NCI-H748 treated with DMSO at 0.1 percent for 48 hours (cell line): ENCODE measurements at regions not wholly inside any gene's neighbourhood (a gene's known extent, or its start where the extent isn't known, plus 50 kb on each side); places are given as distances from the start of the nearest gene placed in this dataset.
"Not testable (repeated sequence)": the region's sequence is repeated elsewhere in the genome, so short reads cannot be mapped to it uniquely, and the experiment has no call there.

Experiments
- DNase-seq: peaks from one replicate; lab custom pipeline; 2025; lab: John Stamatoyannopoulos, UW

DNA sequence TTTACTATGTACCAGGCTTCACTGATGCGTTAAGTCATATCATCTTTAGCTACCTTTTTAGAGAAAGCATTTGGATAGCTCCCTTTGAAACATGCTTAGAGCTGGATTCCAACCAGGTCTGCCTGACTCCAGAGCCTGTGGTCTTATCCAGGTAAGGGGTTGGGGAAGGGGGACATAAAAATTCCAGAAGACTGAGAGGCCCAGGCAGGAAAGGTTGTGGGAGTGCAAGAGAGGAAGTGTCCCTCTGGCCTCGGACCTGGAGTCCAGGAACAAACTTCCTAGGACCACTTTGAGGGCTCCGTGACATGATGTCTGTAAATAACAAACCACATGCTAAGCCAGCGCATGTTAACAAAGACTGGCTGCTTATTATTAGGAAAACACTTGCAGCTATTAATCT, 163.0 kb upstream of the KCNG1 start:
- DNase-seq, result no peak

- no peak for DNase-seq
These were observed 162.4 kb upstream of the KCNG1 start for GRCh38 chr20:51185277-51185676.

- no peak for DNase-seq
These were observed 161.4 kb upstream of the KCNG1 start for GRCh38 chr20:51184289-51184688.

- no peak for DNase-seq
These were observed 160.5 kb upstream of the KCNG1 start for GRCh38 chr20:51183451-51183850.

DNA sequence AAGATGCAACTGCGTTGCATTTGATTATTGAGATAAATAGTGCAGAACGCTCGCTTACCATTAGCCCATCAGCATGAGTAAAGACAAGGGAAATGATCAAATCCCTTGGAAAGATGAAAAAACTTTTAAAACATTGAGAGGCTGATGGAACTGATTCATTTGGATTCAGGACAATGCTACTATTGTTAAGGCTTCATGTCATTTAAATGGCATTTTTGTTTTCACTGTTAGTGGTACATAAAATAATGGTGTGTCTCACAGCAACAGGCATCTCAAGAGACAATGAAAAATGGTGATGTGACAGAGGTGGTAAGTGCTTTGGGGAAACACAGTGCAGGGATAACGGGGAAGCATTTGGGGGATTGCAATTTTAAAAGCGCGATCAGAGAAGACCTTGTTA, 159.7 kb upstream of the KCNG1 start:
- no peak for DNase-seq

GRCh38 chr20:51178153-51178552, 155.2 kb upstream of the KCNG1 start:
- no peak for DNase-seq

DNA sequence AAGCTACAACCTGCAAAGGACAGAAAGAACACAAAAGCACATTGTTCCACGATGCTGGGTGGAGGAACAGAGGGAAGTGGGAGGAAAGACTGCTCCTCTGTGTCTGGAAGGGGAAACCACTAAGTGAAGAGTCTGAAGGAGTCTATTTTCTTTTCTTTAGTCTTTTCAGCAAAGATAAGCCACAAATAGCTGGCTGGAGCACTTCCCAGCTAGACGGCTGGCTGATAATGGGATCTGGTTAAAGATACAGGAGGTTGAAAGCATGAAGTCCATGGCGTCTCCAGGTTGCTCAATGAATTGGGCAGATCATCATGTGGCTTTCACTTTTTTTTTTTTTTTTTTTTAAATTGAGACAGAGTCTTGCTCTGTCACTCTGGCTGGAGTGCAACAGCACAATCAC, 154.0 kb upstream of the KCNG1 start:
- DNase-seq, result no peak

DNA sequence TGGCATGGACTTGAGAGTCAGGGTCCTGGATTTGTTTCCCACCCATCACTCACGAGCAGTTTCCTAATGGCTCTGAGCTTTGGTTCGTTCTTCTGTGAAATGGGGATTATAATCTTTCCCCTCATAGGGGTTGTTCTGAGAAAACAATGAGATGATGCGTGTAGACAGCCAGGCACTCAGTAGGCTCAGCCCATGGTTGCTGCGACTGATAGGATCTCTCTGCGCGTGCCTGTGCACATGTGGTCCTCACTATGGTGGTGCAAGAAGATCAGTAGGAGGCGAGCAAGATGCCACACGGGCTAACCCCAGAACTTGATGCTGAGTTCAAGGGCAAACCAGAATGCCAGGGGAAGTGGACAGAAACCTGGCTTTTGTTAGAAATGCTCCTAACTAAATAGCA, 153.5 kb upstream of the KCNG1 start:
- DNase-seq, result no peak

DNA sequence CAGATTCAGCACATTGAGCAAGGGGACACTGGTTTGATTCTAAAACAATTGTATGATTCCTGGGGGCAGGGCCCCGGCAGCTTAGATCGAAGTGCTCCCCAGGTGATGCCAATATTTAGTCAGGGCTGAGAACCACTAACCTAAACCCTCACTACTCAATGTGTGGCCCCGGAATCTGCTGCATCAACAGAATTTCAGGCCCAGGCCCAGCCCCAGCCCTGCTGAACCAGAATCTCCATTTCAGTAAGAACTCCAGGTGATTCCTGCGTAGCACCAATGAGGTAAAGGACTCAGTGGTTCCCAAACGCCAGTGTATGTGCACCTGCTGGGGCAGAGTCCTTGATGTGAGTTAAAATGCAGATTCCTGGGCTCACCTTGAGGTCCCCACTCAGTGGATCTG, 152.8 kb upstream of the KCNG1 start:
- DNase-seq, result no peak

DNA sequence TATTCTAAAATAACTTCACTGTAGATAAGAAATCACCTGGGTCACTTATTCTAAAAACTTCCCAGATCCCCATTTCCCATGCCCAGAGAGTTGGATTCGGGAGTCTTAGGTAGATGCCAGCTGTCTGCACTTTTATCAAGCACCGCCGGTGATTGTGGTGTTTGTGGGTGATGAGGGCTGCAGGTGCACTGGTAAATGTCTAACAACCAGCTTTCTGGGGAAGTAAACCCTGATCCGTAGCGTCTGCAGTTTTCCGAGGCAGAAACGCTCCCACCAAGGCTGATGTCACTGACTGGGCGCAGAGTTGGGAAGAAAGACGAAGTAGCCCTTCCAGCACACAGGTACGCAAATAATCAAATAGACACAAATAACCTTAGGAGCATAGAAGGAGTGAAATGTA, 152.2 kb upstream of the KCNG1 start:
- no peak for DNase-seq

- no peak for DNase-seq
These were observed 151.6 kb upstream of the KCNG1 start for GRCh38 chr20:51174536-51174935.

DNA sequence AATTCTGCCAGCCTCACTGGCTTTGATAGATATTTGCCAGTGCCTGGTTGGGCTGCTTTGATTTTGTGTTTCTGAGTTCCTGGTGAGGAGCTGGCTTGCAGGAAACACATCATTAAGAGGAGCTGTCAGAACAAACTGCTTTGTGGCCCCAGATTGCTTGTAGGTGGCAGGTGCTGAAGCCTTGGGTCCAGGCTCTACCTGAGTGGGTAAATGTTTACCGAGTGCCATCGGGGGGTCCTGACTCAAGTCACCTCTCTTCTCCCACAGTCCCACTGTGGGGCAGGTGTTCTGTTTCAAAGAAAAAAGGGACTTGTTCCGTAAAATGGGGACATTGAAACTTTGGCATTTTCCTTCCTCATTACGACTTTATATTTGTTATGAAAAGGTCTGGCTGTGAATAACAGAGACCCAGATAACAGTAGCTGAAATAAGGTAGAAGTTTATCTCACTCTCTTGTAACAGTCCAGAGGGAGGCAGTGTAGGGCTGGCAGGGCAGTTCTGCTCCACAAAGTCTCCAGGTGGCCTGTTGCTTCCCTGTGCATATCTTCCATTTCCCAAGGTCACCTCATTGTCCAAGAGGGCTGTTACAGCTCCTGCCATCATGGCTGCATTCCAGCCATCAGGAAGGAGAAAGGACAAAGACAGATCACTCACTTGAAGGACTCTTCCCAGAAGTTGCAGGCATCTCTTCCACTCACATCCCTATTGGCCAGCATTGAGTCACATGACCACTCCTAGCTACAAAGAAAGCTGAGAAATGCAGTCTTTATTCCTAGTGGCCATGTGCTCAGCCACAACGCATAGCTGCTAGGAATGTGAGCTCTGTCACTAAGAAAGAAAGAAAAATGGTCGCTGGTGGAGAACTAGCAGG, 149.9 kb upstream of the KCNG1 start:
- DNase-seq, result no peak

DNA sequence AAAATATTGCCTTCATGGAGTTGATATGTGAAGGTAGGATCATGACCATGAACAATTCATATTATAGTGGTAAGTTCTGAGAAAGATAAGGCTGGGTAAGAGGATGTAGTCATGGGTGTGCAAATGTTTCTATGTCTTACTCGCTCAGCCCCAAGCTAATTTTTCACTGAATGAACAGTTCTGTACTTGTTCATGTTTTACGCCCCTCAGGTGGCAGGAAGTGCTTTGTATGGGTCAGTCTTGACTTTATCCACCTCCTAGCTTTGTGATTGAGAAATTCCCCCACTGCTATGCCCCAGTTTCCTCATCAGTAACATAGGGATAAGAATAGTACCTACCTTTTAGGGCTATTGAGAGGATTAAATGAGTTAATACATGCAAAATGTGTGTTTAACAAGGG, 148.2 kb upstream of the KCNG1 start:
- no peak for DNase-seq

DNA sequence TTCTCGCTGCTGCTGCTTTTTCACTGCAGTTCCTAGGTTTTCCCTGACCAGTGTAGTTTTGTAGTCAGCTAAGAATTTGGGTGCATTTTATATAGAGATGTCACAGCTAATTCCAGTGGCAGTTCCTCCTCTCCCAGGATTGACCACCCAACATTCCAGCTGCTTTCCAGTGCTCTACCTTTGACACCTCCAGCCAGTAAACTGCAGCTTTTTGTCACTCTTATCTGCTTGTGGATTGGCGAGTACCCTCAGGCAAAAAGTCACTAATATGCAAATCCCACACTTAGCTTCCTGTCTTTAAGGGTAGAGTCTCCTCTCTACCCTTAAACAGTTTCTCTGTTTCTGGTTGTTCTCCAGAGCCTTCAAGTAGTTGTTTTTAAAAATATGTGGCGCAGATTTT, 146.9 kb upstream of the KCNG1 start:
- no peak for DNase-seq

GRCh38 chr20:51167911-51168310, 145.0 kb upstream of the KCNG1 start:
- not testable (repeated sequence) for DNase-seq

DNA sequence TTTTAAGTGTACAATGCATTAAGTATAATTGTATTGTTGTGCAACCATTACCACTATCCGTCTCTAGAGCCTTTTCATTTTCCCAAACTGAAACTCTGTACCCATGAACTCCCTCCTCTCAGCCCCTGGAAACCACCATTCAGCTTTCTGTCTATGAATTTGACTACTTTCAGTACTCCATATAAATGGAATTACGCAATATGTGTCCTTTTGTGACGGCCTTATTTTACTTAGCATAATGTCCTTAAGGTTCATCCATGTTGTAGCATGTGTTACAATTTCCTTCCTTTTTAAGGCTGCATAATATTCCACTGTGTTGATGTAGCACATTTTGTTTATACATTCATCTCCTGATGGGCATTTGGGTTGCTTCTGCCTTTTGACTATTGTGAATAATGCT, 143.6 kb upstream of the KCNG1 start:
- no peak for DNase-seq

GRCh38 chr20:51165131-51165530, 142.2 kb upstream of the KCNG1 start:
- DNase-seq, result no peak

GRCh38 chr20:51164731-51165130, 141.8 kb upstream of the KCNG1 start:
- no peak for DNase-seq

- DNase-seq, result no peak
These were observed 141.2 kb upstream of the KCNG1 start for GRCh38 chr20:51163996-51164600.

GRCh38 chr20:51162015-51162414, 139.1 kb upstream of the KCNG1 start:
- DNase-seq, result no peak

- DNase-seq, result no peak
These were observed 137.9 kb upstream of the KCNG1 start for GRCh38 chr20:51160821-51161220.

GRCh38 chr20:51159981-51160380, 137.1 kb upstream of the KCNG1 start:
- DNase-seq, result no peak

- DNase-seq, result no peak
These were observed 136.4 kb upstream of the KCNG1 start for GRCh38 chr20:51159303-51159702.

DNA sequence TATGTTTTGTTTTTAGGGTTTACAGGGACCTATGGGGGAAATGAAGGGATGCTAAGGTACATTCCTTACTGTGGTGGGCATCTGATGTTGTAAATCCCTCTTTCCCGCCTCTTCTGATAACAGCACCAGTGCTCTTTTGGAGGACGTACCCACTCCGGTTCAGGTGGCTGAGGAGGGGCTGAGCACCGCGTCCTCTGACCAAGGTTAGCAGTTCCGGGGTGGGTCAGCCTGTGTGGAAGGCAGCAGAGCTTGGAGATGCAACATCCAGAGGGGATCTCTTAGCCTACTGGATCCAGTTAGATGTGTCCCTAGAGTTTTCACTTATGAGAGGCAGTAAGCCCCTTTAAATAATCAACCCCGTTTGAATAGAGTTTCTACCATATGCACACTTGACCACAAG, 135.3 kb upstream of the KCNG1 start:
- DNase-seq, result no peak
